HG02678 (cell line): ENCODE measurements at regions not wholly inside any gene's neighbourhood (a gene's known extent, or its start where the extent isn't known, plus 50 kb on each side); places are given as distances from the start of the nearest gene placed in this dataset.
"Not testable (repeated sequence)": the region's sequence is repeated elsewhere in the genome, so short reads cannot be mapped to it uniquely, and the experiment has no call there.

ENCODE experiments used
- ATAC-seq: cut with Tn5 transposase; IDR thresholded peaks from one replicate; pipeline ENCODE4 v1.9.1; 2021; ENCODE audit warnings: mild to moderate bottlenecking, moderate library complexity; ENCODE audit not compliant: unreplicated experiment

- ATAC-seq = no peak
Observed at GRCh38 chr7:156397249-156397648, 243.3 kb upstream of the RNF32 start.

DNA sequence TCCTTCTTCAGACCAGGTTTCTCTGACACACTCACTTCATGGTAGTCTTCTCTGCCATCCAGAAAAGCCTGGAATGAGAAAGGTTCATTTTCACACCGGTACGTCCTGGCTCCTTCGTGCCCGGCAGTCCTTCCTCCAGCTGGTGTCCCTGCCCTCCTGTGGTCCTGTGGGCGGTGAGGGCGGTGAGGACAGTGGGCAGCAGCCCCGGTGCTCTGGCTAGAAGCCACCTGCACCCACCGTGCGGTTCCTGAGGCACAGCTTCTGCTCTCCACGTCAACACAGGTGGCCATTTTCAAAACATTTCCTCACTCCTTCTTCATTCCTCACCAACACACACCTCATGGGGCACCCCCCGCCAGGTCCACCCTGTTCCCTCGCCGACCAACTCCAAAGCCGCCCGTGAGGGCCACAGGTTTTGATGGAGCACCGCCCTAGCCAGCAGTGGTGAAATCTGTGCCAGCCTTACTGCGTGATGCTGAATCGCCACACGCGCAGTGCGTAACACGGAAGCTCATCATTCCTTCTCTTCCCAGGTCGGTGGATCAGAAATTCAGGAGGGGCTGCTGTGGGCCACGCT, 251.4 kb upstream of the RNF32 start:
- ATAC-seq = no peak

GRCh38 chr7:156386097-156386496, 254.5 kb upstream of the RNF32 start:
- no peak for ATAC-seq

GRCh38 chr7:156384706-156385105, 255.9 kb upstream of the RNF32 start:
- ATAC-seq = no peak

GRCh38 chr7:156383526-156383925, 257.0 kb upstream of the RNF32 start:
- ATAC-seq = no peak

DNA sequence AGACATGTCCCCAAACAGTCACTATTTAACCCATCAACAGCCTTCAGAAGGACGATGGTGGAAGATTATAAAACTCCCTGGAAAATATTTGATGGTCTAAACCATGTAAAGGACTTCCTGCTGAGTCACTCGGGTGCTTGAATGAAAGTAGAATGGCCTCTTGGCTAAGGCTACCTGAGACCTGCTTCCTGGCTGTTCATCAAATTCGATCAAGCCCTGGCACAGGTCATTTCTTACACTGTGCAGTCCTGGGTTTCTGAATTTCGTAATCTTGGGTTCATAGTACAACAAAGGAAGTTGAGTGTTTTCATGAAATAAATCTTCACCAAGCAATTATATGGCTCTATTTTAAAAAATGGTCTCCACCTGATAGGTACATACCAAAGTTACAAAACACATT, 260.3 kb upstream of the RNF32 start:
- ATAC-seq = no peak

GRCh38 chr7:156379324-156380070, 261.1 kb upstream of the RNF32 start:
- ATAC-seq = no peak

GRCh38 chr7:156378806-156379205, 261.8 kb upstream of the RNF32 start:
- no peak for ATAC-seq

DNA sequence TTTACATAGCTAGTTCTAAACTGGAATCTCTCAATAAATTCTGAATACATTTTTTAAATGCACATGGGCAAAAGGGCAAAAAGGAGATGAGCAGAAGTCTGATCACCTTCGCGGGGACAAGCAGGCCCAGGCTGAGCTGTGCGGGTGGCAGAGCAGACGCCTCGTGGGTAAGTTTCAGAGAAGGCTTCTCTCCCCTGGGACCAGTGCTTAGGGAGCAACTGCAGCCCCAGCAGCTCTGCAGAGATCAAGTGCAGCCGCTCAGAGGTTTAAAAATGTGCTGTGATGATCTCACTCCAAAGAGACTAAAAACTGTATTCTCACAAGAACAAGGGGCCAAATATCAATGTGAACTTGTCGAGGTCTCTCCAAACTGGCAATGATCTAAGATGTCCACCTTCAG, 264.3 kb upstream of the RNF32 start:
- no peak for ATAC-seq

DNA sequence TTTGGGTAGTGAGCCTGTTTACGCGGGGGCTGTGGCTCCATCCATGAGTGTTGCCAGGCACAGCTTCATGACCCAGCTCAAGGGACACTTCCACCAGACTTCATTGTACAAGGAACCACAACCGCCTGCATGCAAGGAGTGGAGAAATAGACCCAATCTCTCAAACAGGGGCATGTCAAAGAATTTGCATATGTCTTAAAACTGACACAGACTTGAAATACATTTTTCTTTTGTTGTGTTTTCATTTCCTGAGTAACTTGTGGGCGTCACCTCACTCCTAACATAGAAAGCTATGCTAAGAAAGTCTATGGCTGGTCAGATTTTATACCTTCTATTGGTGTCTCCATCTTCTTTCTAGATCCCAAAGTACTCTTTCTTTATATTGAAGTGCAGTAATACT, 266.2 kb upstream of the RNF32 start:
- no peak for ATAC-seq

DNA sequence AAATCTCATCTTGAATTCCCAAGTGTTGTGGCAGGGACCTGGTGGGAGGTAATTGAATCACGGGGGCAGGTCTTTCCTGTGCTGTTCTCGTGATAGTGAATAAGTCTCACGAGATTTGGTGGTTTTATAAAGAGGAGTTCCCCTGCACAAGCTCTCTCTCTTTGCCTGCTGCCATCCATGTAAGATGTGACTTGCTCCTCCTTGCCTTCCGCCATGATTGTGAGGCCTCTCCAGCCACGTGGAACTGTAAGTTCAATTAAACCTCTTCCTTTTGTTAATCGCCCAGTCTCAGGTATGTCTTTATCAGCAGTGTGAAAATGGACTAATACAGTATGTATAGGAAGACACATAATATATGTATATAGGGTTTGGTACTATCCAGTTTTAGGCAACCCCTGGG, 270.6 kb upstream of the RNF32 start:
- not testable (repeated sequence) for ATAC-seq

DNA sequence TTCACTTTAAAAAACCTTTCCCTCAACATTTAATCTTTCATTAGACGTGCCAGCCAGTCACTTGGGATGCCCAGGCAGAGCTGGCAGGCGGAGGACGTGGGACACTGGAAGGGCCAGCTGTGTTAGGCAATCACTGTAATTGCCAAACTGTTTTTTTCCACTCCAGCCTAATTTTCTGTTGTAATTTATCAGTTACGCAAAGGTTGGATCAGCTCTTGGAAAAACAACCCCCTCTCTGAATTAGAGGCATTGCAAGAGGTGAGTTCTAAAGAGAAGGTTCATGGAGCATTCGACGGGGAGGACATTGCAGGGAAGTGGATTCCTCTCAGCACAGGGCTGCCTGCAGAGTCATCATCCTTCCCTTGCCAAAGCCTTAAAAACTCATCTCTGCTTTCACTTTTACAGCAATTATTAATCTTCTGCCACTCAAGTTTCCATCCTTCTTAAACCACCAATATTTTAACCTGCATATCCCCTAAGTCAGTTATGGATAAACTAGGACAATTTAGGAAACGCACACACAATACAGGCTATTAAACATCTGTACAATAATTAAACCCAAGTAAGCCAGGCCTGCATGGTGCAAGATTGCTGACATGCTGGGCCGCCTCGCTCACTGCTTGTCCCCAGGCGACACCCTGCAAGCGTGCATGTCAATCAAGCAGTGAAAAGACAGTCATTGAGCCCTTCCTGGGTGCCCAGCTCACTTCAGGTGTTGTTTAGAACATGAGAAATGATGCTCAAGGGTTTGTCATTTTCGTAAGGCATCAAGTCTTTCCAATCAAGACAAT, 272.3 kb upstream of the RNF32 start:
- ATAC-seq = no peak

DNA sequence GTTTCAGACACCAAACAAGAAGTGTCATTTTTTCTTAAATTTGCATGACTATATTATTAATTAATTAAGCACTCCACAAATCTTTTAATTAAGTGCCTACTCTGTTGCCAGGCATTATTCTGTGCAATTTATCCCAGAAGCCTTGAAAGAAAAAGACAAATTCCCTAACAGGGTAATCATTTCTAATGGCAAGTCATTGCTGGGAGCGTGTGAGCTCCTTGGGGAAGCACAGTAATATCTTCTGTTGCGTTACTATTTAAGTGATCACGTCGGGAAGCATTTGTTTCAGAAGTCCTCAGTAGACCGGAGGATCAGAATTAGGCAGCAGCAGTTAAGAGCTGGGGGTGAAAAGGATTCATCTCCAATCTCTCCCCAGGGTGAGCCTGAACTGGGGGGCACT, 276.8 kb upstream of the RNF32 start:
- no peak for ATAC-seq

- ATAC-seq = no peak
Observed at GRCh38 chr7:156360835-156361234, 279.7 kb upstream of the RNF32 start.

DNA sequence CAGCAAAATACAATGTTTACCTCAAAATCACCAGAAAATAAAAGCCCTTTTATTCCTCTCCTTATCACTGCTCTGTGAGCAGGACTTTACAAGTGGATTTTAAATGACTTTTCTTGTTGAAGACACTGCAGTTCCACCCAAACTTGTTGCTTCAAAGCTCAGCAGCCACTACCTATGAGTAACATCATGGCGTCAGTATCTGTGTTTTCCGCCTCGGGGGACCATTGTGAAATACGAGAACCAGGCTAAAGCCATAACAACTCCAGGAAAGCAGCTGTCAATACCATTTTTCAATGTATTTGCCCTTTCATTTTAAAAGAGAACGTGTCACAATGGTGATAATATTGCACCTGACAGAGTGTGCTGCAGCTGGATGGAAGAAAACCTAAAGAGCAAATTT, 284.0 kb upstream of the RNF32 start:
- no peak for ATAC-seq

- ATAC-seq = no peak
Observed at GRCh38 chr7:156353352-156353751, 287.2 kb upstream of the RNF32 start.

- ATAC-seq = not testable (repeated sequence)
Observed at GRCh38 chr7:156347703-156348248, 292.8 kb upstream of the RNF32 start.

DNA sequence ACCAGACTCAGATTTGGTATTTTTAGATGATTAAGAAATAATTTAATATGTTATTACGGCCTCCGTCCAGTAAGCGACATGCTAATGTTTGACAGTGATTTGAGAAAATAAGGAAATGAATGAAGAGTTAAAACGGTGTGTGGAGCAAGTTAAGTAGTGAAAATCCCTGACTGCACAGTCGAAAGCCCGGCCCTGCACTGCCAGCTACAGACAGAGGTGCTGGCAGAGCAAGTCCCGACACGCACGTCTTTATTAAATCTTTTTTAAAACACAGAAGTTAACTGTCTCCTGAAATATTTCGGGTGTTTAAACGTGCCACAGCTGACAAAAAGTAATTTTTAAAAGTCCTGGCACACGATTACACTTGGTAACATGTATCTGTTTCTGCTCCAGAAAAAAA, 293.4 kb upstream of the RNF32 start:
- no peak for ATAC-seq

- ATAC-seq = no peak
Observed at GRCh38 chr7:156344595-156344994, 296.0 kb upstream of the RNF32 start.

DNA sequence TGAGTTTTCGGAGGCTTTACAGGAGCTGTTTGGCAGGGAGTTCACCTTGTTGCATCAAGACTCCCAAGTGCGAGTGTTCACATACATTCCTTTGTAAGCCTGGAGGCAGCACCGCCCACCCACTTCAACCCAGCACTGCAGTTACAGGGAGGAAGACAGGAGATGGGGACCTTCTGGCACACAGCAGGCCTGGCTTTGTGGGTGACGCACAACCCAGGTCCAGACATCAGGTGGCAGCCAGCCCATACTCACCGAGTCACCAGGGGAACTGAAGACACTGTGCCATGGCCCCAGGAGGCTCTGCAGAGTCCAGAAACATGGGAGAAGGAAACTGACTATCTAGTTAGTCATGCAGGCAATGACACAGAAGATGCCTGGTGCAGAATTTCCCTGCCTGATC, 305.9 kb upstream of the RNF32 start:
- ATAC-seq = no peak

DNA sequence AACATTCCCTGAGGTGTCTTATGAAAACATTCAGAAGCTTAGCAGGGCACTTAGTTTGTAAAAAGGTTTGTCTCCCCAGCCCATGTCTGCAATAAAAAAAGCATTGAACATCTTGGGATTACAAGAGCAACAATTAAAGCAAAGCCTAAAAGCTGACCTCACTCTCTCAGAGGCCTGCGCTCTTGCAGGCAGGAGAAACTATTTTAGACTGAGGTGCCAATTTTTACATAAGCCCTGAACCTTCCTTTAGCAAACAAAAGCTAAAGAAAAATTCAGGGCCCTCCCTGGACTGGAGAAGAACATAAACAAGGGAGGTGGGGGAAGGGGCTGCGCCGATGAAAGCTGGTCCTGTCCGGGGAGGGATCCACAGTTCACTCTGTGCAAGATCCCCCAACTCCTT, 312.7 kb upstream of the RNF32 start:
- ATAC-seq = no peak

DNA sequence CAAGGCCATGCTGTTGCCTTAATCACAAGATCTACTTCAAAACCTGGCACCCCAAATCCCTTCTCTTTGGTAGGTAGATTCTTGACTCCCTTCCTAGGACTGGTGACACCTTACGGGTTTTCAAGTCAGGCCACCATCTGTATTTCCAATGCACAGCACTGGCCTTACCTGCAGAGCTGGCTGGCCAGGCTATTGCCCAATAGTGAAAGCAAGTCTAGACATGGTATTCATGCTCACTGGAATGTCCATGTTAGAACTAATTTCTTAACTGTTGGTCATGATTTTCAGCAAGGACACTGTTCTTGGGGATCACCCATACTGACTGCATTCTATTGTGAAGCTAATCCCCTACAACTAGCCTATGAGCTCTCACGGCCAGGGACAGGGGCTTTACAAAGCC, 313.1 kb upstream of the RNF32 start:
- ATAC-seq = no peak
